ENCODE measurements at regions not wholly inside any gene's neighbourhood (a gene's known extent, or its start where the extent isn't known, plus 50 kb on each side); places are given as distances from the start of the nearest gene placed in this dataset.

DNA sequence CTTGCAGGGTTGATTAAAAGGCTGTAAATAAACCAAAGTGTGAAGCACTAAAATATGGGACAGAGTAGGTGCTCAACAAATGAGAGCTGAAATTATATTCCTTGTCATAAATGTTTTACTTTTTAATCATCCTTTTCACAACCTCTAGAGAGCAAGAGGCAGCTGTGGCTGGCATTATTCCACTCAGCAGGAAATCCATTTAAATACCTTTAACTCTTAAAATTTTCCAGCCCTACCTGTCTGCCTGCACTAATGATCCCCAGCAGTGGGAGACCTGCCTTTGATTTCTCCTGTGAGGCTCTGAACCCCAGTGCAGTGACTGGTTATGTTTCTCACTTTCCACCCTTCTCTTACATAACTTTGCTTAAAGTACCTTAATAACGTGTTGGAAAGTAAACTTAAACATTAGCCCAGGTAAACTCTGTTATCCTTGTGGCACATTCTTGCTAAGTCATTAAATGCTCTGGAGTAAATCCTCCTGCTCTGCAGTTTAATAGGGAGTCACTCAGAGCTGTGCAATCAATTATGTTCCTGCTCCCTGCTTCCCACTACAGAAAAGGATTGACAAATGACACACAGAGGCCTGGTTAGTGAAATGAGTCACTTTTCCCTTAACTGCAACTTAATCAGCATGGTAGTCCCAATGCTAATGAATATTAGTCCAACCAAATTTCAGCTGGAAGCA lies 755.7 kb upstream of the USP15 start:
- Histone ChIP-seq H3K4me3 (no peak overlapping the region), H3K36me3 (no peaks in the 10 kb centered on the region), H3K4me1 (no peaks in the 10 kb centered on the region), H3K9me3 (no peaks in the 10 kb centered on the region), H3K27me3 (no peaks in the 10 kb centered on the region), H3K27ac (no peak overlapping the region)
- DNase-seq (ENCODE audit: low spot score in 2 of 2), result no peak
- TF ChIP-seq POLR2AphosphoS5 (IDR thresholded peaks at IDR 0.05), result no peak
- TF ChIP-seq POLR2A (IDR thresholded peaks at IDR 0.05), result no peak
- no peak for TF ChIP-seq CTCF (IDR thresholded peaks at IDR 0.05)
- intact Hi-C loops (cut with DNase I; ENCODE audit: low total_unique reads), result no loop called here

- Histone ChIP-seq H3K4me3 (no peak overlapping the region), H3K27ac (no peak overlapping the region), H3K27me3 (no peaks in the 10 kb centered on the region), H3K4me1 (no peaks in the 10 kb centered on the region), H3K9me3 (no peaks in the 10 kb centered on the region), H3K36me3 (no peaks in the 10 kb centered on the region)
- TF ChIP-seq POLR2AphosphoS5 (IDR thresholded peaks at IDR 0.05) (no peak), CTCF (IDR thresholded peaks at IDR 0.05) (no peak), POLR2A (IDR thresholded peaks at IDR 0.05) (no peak)
- no peak for DNase-seq (ENCODE audit: low spot score in 2 of 2)
- intact Hi-C loops (cut with DNase I; ENCODE audit: low total_unique reads), result no loop called here
Observed at GRCh38 chr12:61513499-61513898, 746.7 kb upstream of the USP15 start.

- H3K36me3 ChIP-seq, result no peaks in the 10 kb centered on the region
Observed at GRCh38 chr12:61514016-61514415, 746.2 kb upstream of the USP15 start.

GRCh38 chr12:61521258-61521657 lies 738.9 kb upstream of the USP15 start:
- Histone ChIP-seq H3K4me1 (no peaks in the 10 kb centered on the region), H3K4me3 (no peak overlapping the region), H3K9me3 (no peaks in the 10 kb centered on the region), H3K36me3 (no peaks in the 10 kb centered on the region), H3K27ac (no peak overlapping the region), H3K27me3 (no peaks in the 10 kb centered on the region)
- no peak for TF ChIP-seq CTCF (IDR thresholded peaks at IDR 0.05)
- TF ChIP-seq POLR2AphosphoS5 (IDR thresholded peaks at IDR 0.05), result no peak
- no peak for TF ChIP-seq POLR2A (IDR thresholded peaks at IDR 0.05)
- intact Hi-C loops (cut with DNase I; ENCODE audit: low total_unique reads), result no loop called here
- DNase-seq (ENCODE audit: low spot score in 2 of 2), result no peak

More at GRCh38 chr12:61514016-61514415, 746.2 kb upstream of the USP15 start:
- Histone ChIP-seq H3K27me3 (no peaks in the 10 kb centered on the region), H3K27ac (no peak overlapping the region), H3K4me1 (no peaks in the 10 kb centered on the region), H3K4me3 (no peak overlapping the region), H3K9me3 (no peaks in the 10 kb centered on the region)
- no peak for DNase-seq (ENCODE audit: low spot score in 2 of 2)
- intact Hi-C loops (cut with DNase I; ENCODE audit: low total_unique reads), result no loop called here
- TF ChIP-seq CTCF (IDR thresholded peaks at IDR 0.05), result no peak
- no peak for TF ChIP-seq POLR2AphosphoS5 (IDR thresholded peaks at IDR 0.05)
- TF ChIP-seq POLR2A (IDR thresholded peaks at IDR 0.05), result no peak

DNA sequence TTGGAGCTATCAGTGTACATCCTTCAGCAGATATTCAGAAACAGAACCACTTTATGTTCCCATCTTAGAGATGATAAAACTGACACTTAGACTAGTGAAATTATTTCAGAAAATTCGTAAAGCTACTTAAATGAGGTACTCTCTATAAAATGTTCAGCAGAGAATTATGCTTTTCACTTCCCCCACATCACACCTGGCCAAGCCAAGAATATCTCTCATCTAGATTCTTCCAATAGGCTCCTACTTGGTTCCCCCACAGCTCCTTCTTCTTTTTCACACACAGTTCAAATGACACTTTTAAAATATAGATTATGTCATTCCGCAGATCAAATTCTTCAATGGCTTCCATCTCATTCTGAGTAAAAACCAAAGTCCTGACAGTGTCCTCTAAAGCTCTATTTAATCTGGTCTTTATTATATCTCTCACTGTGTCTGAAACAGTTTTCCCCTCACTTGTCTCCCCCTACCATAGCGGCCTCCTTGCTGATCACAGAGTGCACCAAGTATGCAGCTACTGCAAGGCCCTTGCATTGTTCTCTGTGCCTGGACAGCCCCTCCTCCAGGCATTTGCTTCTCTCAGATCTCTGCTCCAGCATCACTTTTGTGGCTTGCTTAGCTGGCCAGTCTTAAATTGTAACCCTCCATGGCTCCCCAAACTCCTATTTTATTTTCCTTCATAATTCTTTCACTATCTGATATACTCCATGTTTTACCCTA lies 736.8 kb upstream of the USP15 start:
- H3K4me1 ChIP-seq, result no peaks in the 10 kb centered on the region
- no peaks in the 10 kb centered on the region for H3K36me3 ChIP-seq
- no peak for TF ChIP-seq POLR2A (IDR thresholded peaks at IDR 0.05)
- TF ChIP-seq POLR2AphosphoS5 (IDR thresholded peaks at IDR 0.05), result no peak
- no peak for TF ChIP-seq CTCF (IDR thresholded peaks at IDR 0.05)
- intact Hi-C loops (cut with DNase I; ENCODE audit: low total_unique reads), result no loop called here
- DNase-seq (ENCODE audit: low spot score in 2 of 2), result no peak
- no peak overlapping the region for H3K4me3 ChIP-seq
- no peak overlapping the region for H3K27ac ChIP-seq
- H3K9me3 ChIP-seq, result no peaks in the 10 kb centered on the region
- H3K27me3 ChIP-seq, result no peaks in the 10 kb centered on the region

All from breast epithelium (tissue), 4 donors.